Naive thymus-derived CD4-positive, alpha-beta T cell (primary cell): ENCODE measurements at regions not wholly inside any gene's neighbourhood (a gene's known extent, or its start where the extent isn't known, plus 50 kb on each side); places are given as distances from the start of the nearest gene placed in this dataset.
A peak's percentile ranks its signal among the peaks of the same experiment; 100 is the strongest.
"Not testable (repeated sequence)": the region's sequence is repeated elsewhere in the genome, so short reads cannot be mapped to it uniquely, and the experiment has no call there.

Experiments
- ATAC-seq: fragments of 150-1000 bp; cut with Tn5 transposase; 2 replicates; pipeline ENCODE4 v1.10.0; 2021; ENCODE audit warnings: mild to moderate bottlenecking, moderate library complexity
- CTCF ChIA-PET: fragments of 350-600 bp; sonication (Branson Sonifier 250); formaldehyde crosslinking; loops from one replicate; lab custom pipeline; 2021; ENCODE audit warnings: antibody characterized with exemption; lab: Charles Lee
- POLR2A ChIA-PET: fragments of 350-600 bp; sonication (Branson Sonifier 250); formaldehyde crosslinking; loops from one replicate; lab custom pipeline; 2021; ENCODE audit warnings: antibody characterized with exemption, inconsistent platforms; lab: Charles Lee
- DNase-seq, 9 donors: peaks; one replicate each; pipeline versions ENCODE4 v3.0.0 to v3.0.0-alpha.2; 2020 to 2022; ENCODE audit warnings: mixed read lengths in 1 of 9
- H3K27ac ChIP-seq: one replicate; pipeline ENCODE4 v1.7.0; 2013; ENCODE audit warnings: mild to moderate bottlenecking, low read depth, low read length, moderate library complexity
- H3K27me3 ChIP-seq, 2 donors: one replicate each; pipeline ENCODE4 v1.7.0; 2013; ENCODE audit warnings: low read length in 2 of 2, mild to moderate bottlenecking in 2 of 2, moderate library complexity in 2 of 2; ENCODE audit not compliant: control insufficient read depth in 2 of 2, insufficient read depth in 2 of 2
- H3K36me3 ChIP-seq, 3 experiments: 1 replicate in 2 of 3; 2 replicates in 1 of 3; pipeline ENCODE4 v1.7.0; 2013; ENCODE audit warnings: low read length in 3 of 3, mild to moderate bottlenecking in 3 of 3, moderate library complexity in 1 of 3; ENCODE audit not compliant: insufficient read depth in 3 of 3, control insufficient read depth in 2 of 3
- H3K4me1 ChIP-seq, 2 donors: one replicate each; pipeline ENCODE4 v1.7.0; 2013; ENCODE audit warnings: low read length in 2 of 2, mild to moderate bottlenecking in 2 of 2, moderate library complexity in 1 of 2; ENCODE audit not compliant: control insufficient read depth in 2 of 2, insufficient read depth in 2 of 2
- H3K4me3 ChIP-seq: 2 replicates; pipeline ENCODE4 v1.7.0; 2013; ENCODE audit warnings: mild to moderate bottlenecking, low read length
- H3K9me3 ChIP-seq, 3 experiments: 1 replicate in 2 of 3; 2 replicates in 1 of 3; pipeline ENCODE4 v1.7.0; 2013; ENCODE audit warnings: low read length in 3 of 3; ENCODE audit not compliant: control insufficient read depth in 2 of 3
- H3K27ac Mint-ChIP-seq, 9 donors: one replicate each; pipeline ENCODE4 v1.8.0; 2020 to 2022; ENCODE audit warnings: mixed read lengths in 9 of 9, mild to moderate bottlenecking in 8 of 9, moderate library complexity in 5 of 9, inconsistent platforms in 2 of 9
- H3K27me3 Mint-ChIP-seq, 5 donors: one replicate each; pipeline ENCODE4 v1.8.0; 2021 to 2022; ENCODE audit warnings: mixed read lengths in 5 of 5, mild to moderate bottlenecking in 1 of 5
- H3K36me3 Mint-ChIP-seq, 5 donors: one replicate each; pipeline ENCODE4 v1.8.0; 2020 to 2022; ENCODE audit warnings: mixed read lengths in 5 of 5, mild to moderate bottlenecking in 3 of 5, inconsistent platforms in 1 of 5
- H3K4me1 Mint-ChIP-seq, 7 donors: one replicate each; pipeline ENCODE4 v1.8.0; 2020 to 2022; ENCODE audit warnings: mixed read lengths in 7 of 7, mild to moderate bottlenecking in 3 of 7, inconsistent platforms in 1 of 7
- H3K4me3 Mint-ChIP-seq, 10 donors: one replicate each; pipeline ENCODE4 v1.8.0; 2020 to 2022; ENCODE audit warnings: mild to moderate bottlenecking in 10 of 10, mixed read lengths in 10 of 10, moderate library complexity in 6 of 10, inconsistent platforms in 2 of 10
- H3K9me3 Mint-ChIP-seq, 11 donors: one replicate each; pipeline ENCODE4 v1.8.0; 2020 to 2022; ENCODE audit warnings: mixed read lengths in 11 of 11, mild to moderate bottlenecking in 4 of 11, inconsistent platforms in 1 of 11, moderate library complexity in 1 of 11
- intact Hi-C, 2 donors: fragments of 100-400 bp; cut with micrococcal nuclease; formaldehyde crosslinking; loops; one replicate each; pipeline ENCODE4 v1.15.1; 2023

DNA sequence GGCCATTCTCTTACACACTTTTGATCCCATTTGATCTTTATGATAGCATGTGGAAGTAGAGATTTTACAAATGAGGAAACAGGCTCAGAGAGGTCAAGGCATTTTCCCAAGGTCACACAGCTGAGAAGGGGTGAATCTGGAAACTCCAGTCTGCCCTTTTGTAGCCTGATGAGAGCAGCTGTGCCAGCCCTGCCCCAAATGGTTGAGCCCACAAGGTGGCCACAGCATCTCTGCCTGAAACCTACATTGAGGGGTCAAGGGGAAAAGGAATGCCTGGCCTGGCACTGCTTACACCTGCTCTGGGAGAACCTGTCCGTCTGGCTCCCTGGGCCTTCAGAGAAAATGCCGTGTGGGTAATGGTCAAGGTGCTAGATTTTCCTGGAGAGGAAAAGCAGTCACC is 200.2 kb upstream of the LINGO1 start:
- Histone ChIP-seq H3K9me3 (no peaks in the 10 kb centered on the region), H3K27me3 (no peaks in the 10 kb centered on the region), H3K4me3 (no peak overlapping the region), H3K36me3 (no peaks in the 10 kb centered on the region), H3K27ac (no peak overlapping the region), H3K4me1 (no peaks in the 10 kb centered on the region)
- POLR2A ChIA-PET: no interaction called here
- CTCF ChIA-PET: no interaction called here
- ATAC-seq (no peak), DNase-seq (no peak)
- Mint-ChIP-seq H3K27me3 (peaks cover 0 to 12% (median 0%) of the 10 kb centered on the region in 5 donors), H3K27ac (no peak overlapping the region), H3K36me3 (no peaks in the 10 kb centered on the region), H3K9me3 (no peaks in the 10 kb centered on the region), H3K4me3 (peak overlapping the region in 1 of 10 donors; percentile 2), H3K4me1 (peaks cover 0 to 4% (median 0%) of the 10 kb centered on the region in 7 donors)
- intact Hi-C loops: no loop called here

DNA sequence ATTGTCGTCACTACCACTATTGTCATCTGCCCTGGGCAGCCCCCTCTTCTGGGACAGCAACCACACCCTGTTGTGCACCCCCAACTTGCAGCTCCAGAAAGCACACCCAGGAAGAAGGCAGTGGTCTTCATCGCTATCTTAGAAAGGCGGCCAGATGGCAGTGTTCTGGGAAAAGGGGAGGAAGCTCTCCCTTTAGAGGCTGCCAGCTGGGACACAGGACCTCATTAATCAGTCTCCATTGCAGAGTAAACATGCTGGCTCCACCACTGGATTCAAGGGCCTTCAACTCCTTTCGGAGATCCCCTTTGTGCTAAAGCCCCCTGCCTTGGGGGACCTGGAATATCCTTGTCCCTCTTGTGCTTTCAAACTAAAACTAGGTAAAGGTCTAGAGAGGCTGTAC is 199.3 kb upstream of the LINGO1 start:
- H3K27me3 ChIP-seq: no peaks in the 10 kb centered on the region
- no peak for DNase-seq
- no peak for ATAC-seq
- H3K27ac ChIP-seq: no peak overlapping the region
- intact Hi-C loops: no loop called here
- H3K4me3 Mint-ChIP-seq: no peak overlapping the region
- no peaks in the 10 kb centered on the region for H3K9me3 Mint-ChIP-seq
- H3K27ac Mint-ChIP-seq: no peak overlapping the region
- ChIA-PET CTCF (no interaction called here), POLR2A (no interaction called here)
- H3K9me3 ChIP-seq: no peaks in the 10 kb centered on the region
- no peak overlapping the region for H3K4me3 ChIP-seq
- H3K36me3 Mint-ChIP-seq: no peaks in the 10 kb centered on the region
- no peaks in the 10 kb centered on the region for H3K36me3 ChIP-seq
- H3K4me1 ChIP-seq: no peaks in the 10 kb centered on the region
- no peaks in the 10 kb centered on the region for H3K4me1 Mint-ChIP-seq
- H3K27me3 Mint-ChIP-seq: peaks cover 0 to 7% (median 0%) of the 10 kb centered on the region in 5 donors

- no peak overlapping the region for H3K4me3 Mint-ChIP-seq
- ChIA-PET CTCF (no interaction called here), POLR2A (no interaction called here)
- Histone ChIP-seq H3K36me3 (no peaks in the 10 kb centered on the region), H3K4me1 (no peaks in the 10 kb centered on the region), H3K9me3 (no peaks in the 10 kb centered on the region), H3K27ac (no peak overlapping the region), H3K4me3 (no peak overlapping the region), H3K27me3 (no peaks in the 10 kb centered on the region)
- peaks cover 0 to 2% (median 0%) of the 10 kb centered on the region in 11 donors for H3K9me3 Mint-ChIP-seq
- no peak overlapping the region for H3K27ac Mint-ChIP-seq
- peaks cover 0 to 9% (median 0%) of the 10 kb centered on the region in 5 donors for H3K27me3 Mint-ChIP-seq
- DNase-seq (no peak), ATAC-seq (no peak)
- no peaks in the 10 kb centered on the region for H3K36me3 Mint-ChIP-seq
- intact Hi-C loops: no loop called here
- H3K4me1 Mint-ChIP-seq: no peaks in the 10 kb centered on the region
Measured at GRCh38 chr15:77830051-77830468, 197.3 kb upstream of the LINGO1 start.

DNA sequence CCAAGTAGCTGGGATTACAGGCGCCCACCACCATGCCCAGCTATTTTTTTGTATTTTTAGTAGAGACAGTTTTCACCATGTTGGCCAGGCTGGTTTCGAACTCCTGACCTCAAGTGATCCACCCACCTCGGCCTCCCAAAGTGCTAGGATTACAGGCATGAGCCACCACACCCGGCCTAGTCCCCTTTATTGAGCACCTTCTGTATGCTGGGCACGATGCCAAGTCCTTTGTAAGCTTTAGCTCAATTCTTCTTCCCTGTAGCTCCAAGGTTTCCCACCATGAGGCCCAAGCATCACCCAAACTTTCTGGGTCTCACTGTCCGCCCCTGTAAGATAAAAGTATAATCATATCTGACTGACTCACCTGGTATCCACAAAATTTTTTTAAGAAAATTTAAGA is 196.6 kb upstream of the LINGO1 start:
- H3K36me3 Mint-ChIP-seq, H3K9me3 Mint-ChIP-seq, H3K4me3 ChIP-seq, H3K4me3 Mint-ChIP-seq, H3K4me1 Mint-ChIP-seq, intact Hi-C loops, H3K27ac ChIP-seq, H3K27me3 ChIP-seq, ATAC-seq, DNase-seq, CTCF ChIA-PET, POLR2A ChIA-PET, H3K4me1 ChIP-seq, H3K9me3 ChIP-seq, H3K36me3 ChIP-seq: not testable (repeated sequence)
- peaks cover 0 to 11% (median 0%) of the 10 kb centered on the region in 5 donors for H3K27me3 Mint-ChIP-seq
- H3K27ac Mint-ChIP-seq: peak overlapping the region in 1 of 9 donors; percentile 41

GRCh38 chr15:77827860-77828259 is 195.1 kb upstream of the LINGO1 start:
- Mint-ChIP-seq H3K4me3 (no peak overlapping the region), H3K4me1 (no peaks in the 10 kb centered on the region), H3K9me3 (peaks cover 0 to 2% (median 0%) of the 10 kb centered on the region in 11 donors), H3K36me3 (no peaks in the 10 kb centered on the region), H3K27me3 (peaks cover under 1 to 17% (median 6%) of the 10 kb centered on the region in 5 donors), H3K27ac (no peak overlapping the region)
- ChIA-PET POLR2A (no interaction called here), CTCF (no interaction called here)
- DNase-seq (no peak), ATAC-seq (no peak)
- no peaks in the 10 kb centered on the region for H3K4me1 ChIP-seq
- intact Hi-C loops: no loop called here
- no peaks in the 10 kb centered on the region for H3K36me3 ChIP-seq
- no peaks in the 10 kb centered on the region for H3K27me3 ChIP-seq
- H3K27ac ChIP-seq: no peak overlapping the region
- H3K9me3 ChIP-seq: no peaks in the 10 kb centered on the region
- no peak overlapping the region for H3K4me3 ChIP-seq

- H3K27ac ChIP-seq: no peak overlapping the region
- Mint-ChIP-seq H3K36me3 (no peaks in the 10 kb centered on the region), H3K4me1 (peaks cover 0 to 3% (median 0%) of the 10 kb centered on the region in 7 donors), H3K4me3 (no peak overlapping the region), H3K27ac (no peak overlapping the region), H3K9me3 (peaks cover 0 to 2% (median 0%) of the 10 kb centered on the region in 11 donors), H3K27me3 (peaks cover 17 to 29% (median 18%) of the 10 kb centered on the region in 5 donors)
- H3K27me3 ChIP-seq: no peaks in the 10 kb centered on the region
- DNase-seq: no peak
- ChIA-PET CTCF (no interaction called here), POLR2A (no interaction called here)
- ATAC-seq: no peak
- H3K4me3 ChIP-seq: no peak overlapping the region
- intact Hi-C loops: no loop called here
- no peaks in the 10 kb centered on the region for H3K4me1 ChIP-seq
- H3K36me3 ChIP-seq: no peaks in the 10 kb centered on the region
- H3K9me3 ChIP-seq: no peaks in the 10 kb centered on the region
Measured at GRCh38 chr15:77826006-77826695, 193.4 kb upstream of the LINGO1 start.

DNA sequence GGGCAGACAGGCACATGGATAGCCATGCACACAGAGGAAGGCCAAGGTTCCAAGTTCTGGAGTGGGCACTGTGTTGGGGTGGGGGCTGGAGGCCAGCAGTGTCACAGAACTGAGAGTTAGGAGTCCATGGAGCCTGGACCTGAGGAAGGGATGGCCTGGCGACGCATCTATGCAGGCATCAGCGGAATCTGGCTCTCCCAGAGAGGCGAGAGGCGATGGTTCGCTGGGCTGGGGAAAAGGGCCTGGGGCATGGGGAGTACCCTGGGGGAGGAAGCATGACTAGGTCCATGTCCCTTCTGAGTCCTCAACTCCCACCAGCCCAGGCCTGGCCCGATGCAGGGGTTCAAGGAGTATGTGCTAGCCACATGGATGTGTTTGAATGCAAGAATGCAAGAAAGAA is 192.8 kb upstream of the LINGO1 start:
- H3K36me3 Mint-ChIP-seq: no peaks in the 10 kb centered on the region
- DNase-seq: no peak
- ATAC-seq: no peak
- ChIA-PET CTCF (no interaction called here), POLR2A (no interaction called here)
- no peak overlapping the region for H3K4me3 Mint-ChIP-seq
- H3K27ac ChIP-seq: no peak overlapping the region
- H3K36me3 ChIP-seq: no peaks in the 10 kb centered on the region
- no peaks in the 10 kb centered on the region for H3K27me3 ChIP-seq
- no peaks in the 10 kb centered on the region for H3K9me3 ChIP-seq
- no peak overlapping the region for H3K4me3 ChIP-seq
- H3K27ac Mint-ChIP-seq: no peak overlapping the region
- H3K9me3 Mint-ChIP-seq: peaks cover 0 to 2% (median 0%) of the 10 kb centered on the region in 11 donors
- intact Hi-C loops: no loop called here
- peaks cover 0 to 9% (median 0%) of the 10 kb centered on the region in 7 donors for H3K4me1 Mint-ChIP-seq
- H3K27me3 Mint-ChIP-seq: peaks cover 23 to 35% (median 24%) of the 10 kb centered on the region in 5 donors
- no peaks in the 10 kb centered on the region for H3K4me1 ChIP-seq
